ENCODE measurements at regions not wholly inside any gene's neighbourhood (a gene's known extent, or its start where the extent isn't known, plus 50 kb on each side); places are given as distances from the start of the nearest gene placed in this dataset.

DNA sequence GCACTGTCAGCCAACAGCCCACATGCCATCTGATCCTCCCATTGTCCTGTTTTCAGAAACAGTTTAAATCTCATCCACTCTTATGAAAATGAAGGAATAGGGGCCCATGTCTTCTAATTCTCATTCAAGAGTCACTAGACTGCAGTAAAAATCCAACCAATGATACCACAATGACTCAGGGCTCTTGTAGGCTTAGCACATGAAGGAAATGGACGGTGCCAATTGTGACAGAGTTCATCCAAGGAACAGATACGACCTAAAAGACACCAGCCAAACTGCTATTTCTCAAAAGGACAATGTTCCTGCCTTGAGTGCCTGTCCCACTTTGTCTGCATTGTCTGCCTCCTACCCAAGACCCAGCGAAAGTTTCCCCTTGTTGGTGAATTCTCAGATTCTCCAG, 204.8 kb upstream of the COX10 start:
- TF ChIP-seq, protein P1, sequence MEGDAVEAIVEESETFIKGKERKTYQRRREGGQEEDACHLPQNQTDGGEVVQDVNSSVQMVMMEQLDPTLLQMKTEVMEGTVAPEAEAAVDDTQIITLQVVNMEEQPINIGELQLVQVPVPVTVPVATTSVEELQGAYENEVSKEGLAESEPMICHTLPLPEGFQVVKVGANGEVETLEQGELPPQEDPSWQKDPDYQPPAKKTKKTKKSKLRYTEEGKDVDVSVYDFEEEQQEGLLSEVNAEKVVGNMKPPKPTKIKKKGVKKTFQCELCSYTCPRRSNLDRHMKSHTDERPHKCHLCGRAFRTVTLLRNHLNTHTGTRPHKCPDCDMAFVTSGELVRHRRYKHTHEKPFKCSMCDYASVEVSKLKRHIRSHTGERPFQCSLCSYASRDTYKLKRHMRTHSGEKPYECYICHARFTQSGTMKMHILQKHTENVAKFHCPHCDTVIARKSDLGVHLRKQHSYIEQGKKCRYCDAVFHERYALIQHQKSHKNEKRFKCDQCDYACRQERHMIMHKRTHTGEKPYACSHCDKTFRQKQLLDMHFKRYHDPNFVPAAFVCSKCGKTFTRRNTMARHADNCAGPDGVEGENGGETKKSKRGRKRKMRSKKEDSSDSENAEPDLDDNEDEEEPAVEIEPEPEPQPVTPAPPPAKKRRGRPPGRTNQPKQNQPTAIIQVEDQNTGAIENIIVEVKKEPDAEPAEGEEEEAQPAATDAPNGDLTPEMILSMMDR (conservative IDR thresholded peaks at IDR 0.05; ENCODE audit: low read depth in 2 of 2), result no peak
- no peak for TF ChIP-seq EZH2phosphoT487 (IDR thresholded peaks at IDR 0.05; ENCODE audit: unreplicated experiment)
- no peak for TF ChIP-seq EZH2 (IDR thresholded peaks at IDR 0.05; ENCODE audit: low read depth, unreplicated experiment)
- TF ChIP-seq, protein P2, sequence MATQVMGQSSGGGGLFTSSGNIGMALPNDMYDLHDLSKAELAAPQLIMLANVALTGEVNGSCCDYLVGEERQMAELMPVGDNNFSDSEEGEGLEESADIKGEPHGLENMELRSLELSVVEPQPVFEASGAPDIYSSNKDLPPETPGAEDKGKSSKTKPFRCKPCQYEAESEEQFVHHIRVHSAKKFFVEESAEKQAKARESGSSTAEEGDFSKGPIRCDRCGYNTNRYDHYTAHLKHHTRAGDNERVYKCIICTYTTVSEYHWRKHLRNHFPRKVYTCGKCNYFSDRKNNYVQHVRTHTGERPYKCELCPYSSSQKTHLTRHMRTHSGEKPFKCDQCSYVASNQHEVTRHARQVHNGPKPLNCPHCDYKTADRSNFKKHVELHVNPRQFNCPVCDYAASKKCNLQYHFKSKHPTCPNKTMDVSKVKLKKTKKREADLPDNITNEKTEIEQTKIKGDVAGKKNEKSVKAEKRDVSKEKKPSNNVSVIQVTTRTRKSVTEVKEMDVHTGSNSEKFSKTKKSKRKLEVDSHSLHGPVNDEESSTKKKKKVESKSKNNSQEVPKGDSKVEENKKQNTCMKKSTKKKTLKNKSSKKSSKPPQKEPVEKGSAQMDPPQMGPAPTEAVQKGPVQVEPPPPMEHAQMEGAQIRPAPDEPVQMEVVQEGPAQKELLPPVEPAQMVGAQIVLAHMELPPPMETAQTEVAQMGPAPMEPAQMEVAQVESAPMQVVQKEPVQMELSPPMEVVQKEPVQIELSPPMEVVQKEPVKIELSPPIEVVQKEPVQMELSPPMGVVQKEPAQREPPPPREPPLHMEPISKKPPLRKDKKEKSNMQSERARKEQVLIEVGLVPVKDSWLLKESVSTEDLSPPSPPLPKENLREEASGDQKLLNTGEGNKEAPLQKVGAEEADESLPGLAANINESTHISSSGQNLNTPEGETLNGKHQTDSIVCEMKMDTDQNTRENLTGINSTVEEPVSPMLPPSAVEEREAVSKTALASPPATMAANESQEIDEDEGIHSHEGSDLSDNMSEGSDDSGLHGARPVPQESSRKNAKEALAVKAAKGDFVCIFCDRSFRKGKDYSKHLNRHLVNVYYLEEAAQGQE (IDR thresholded peaks at IDR 0.05; ENCODE audit: unreplicated experiment), result no peak
- TF ChIP-seq ZNF331 (CRISPR knock-in tag; IDR thresholded peaks at IDR 0.05; ENCODE audit: low read depth), result no peak
- no peak for TF ChIP-seq POLR2AphosphoS5 (IDR thresholded peaks at IDR 0.05; ENCODE audit: low read depth)
- TF ChIP-seq, protein P3, sequence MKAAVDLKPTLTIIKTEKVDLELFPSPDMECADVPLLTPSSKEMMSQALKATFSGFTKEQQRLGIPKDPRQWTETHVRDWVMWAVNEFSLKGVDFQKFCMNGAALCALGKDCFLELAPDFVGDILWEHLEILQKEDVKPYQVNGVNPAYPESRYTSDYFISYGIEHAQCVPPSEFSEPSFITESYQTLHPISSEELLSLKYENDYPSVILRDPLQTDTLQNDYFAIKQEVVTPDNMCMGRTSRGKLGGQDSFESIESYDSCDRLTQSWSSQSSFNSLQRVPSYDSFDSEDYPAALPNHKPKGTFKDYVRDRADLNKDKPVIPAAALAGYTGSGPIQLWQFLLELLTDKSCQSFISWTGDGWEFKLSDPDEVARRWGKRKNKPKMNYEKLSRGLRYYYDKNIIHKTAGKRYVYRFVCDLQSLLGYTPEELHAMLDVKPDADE (IDR thresholded peaks at IDR 0.05), result no peak
- no peak for TF ChIP-seq CREB1 (CRISPR knock-in tag; IDR thresholded peaks at IDR 0.05; ENCODE audit: low read depth)
- TF ChIP-seq NANOG (IDR thresholded peaks at IDR 0.05; ENCODE audit: borderline replicate concordance), result no peak
- TF ChIP-seq ZNF114 (CRISPR knock-in tag; IDR thresholded peaks at IDR 0.05), result no peak

All from GM23338 (cell line).